ENCODE measurements at regions not wholly inside any gene's neighbourhood (a gene's known extent, or its start where the extent isn't known, plus 50 kb on each side); places are given as distances from the start of the nearest gene placed in this dataset.

DNA sequence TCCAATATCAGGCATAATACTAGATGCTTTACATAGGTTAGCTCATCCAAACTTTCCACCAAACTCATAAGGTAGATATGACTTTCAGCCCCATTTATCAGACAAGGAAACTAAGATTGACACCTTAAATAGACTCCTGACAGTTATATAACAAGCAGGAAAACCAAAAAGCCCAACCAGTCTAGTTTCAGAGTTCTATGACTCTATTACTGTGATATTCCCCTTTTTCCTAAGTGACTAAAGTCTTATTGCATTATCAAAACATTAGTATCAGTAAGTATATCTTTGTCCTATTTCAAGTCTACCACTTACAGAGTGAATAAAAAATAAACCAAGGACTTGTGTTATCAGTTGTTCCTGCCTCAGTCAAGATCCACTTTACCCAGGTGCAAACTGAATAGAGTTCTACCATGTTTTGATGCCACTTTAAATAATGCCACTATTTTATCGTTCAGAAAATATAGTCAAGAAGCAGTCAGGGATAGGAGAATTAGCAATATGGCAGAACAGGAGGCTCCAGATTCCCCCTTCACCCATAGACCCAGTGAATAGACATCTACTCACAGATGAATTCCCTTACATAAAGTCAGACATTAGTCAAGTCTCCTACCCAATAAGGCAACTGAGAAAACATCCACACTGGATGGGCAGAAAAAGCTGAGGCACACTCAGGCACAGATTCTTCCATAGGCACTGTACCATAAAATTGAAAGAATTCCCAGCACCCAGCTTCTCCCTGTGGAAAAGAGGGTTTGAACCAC lies 74.1 kb downstream of the CRPPA start (continued):
- TF ChIP-seq, protein P1, sequence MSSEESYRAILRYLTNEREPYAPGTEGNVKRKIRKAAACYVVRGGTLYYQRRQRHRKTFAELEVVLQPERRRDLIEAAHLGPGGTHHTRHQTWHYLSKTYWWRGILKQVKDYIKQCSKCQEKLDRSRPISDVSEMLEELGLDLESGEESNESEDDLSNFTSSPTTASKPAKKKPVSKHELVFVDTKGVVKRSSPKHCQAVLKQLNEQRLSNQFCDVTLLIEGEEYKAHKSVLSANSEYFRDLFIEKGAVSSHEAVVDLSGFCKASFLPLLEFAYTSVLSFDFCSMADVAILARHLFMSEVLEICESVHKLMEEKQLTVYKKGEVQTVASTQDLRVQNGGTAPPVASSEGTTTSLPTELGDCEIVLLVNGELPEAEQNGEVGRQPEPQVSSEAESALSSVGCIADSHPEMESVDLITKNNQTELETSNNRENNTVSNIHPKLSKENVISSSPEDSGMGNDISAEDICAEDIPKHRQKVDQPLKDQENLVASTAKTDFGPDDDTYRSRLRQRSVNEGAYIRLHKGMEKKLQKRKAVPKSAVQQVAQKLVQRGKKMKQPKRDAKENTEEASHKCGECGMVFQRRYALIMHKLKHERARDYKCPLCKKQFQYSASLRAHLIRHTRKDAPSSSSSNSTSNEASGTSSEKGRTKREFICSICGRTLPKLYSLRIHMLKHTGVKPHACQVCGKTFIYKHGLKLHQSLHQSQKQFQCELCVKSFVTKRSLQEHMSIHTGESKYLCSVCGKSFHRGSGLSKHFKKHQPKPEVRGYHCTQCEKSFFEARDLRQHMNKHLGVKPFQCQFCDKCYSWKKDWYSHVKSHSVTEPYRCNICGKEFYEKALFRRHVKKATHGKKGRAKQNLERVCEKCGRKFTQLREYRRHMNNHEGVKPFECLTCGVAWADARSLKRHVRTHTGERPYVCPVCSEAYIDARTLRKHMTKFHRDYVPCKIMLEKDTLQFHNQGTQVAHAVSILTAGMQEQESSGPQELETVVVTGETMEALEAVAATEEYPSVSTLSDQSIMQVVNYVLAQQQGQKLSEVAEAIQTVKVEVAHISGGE (CRISPR knock-in tag; IDR thresholded peaks at IDR 0.05): 0 out of 6 replicates have a peak, but pooled peaks of 1 of the 3 experiments have one; percentile 22
- TF ChIP-seq ZNF274 (IDR thresholded peaks at IDR 0.05; ENCODE audit: borderline replicate concordance, low read depth, low read length) (no peak), ZSCAN32 (CRISPR knock-in tag; IDR thresholded peaks at IDR 0.05) (0 out of 2 replicates have a peak, but pooled peaks have one; percentile 20), ZC3H11A (IDR thresholded peaks at IDR 0.05; ENCODE audit: low read depth, low read length) (no peak), NEUROD1 (IDR thresholded peaks at IDR 0.05; ENCODE audit: borderline replicate concordance, low read depth, low read length, partially characterized antibody) (no peak), CTBP1 (IDR thresholded peaks at IDR 0.05; ENCODE audit: borderline replicate concordance) (no peak)
- TF ChIP-seq, protein P2, sequence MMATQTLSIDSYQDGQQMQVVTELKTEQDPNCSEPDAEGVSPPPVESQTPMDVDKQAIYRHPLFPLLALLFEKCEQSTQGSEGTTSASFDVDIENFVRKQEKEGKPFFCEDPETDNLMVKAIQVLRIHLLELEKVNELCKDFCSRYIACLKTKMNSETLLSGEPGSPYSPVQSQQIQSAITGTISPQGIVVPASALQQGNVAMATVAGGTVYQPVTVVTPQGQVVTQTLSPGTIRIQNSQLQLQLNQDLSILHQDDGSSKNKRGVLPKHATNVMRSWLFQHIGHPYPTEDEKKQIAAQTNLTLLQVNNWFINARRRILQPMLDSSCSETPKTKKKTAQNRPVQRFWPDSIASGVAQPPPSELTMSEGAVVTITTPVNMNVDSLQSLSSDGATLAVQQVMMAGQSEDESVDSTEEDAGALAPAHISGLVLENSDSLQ (IDR thresholded peaks at IDR 0.05): peak; percentile 35; the same call in 1 of the 2 replicates
- TF ChIP-seq, protein P3, sequence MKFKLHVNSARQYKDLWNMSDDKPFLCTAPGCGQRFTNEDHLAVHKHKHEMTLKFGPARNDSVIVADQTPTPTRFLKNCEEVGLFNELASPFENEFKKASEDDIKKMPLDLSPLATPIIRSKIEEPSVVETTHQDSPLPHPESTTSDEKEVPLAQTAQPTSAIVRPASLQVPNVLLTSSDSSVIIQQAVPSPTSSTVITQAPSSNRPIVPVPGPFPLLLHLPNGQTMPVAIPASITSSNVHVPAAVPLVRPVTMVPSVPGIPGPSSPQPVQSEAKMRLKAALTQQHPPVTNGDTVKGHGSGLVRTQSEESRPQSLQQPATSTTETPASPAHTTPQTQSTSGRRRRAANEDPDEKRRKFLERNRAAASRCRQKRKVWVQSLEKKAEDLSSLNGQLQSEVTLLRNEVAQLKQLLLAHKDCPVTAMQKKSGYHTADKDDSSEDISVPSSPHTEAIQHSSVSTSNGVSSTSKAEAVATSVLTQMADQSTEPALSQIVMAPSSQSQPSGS (CRISPR knock-in tag; IDR thresholded peaks at IDR 0.05): no peak
